HepG2 (cell line): ENCODE measurements at regions not wholly inside any gene's neighbourhood (a gene's known extent, or its start where the extent isn't known, plus 50 kb on each side); places are given as distances from the start of the nearest gene placed in this dataset.

Experiments
- ATAC-seq: fragments of 200-7000 bp; cut with Tn5 transposase; 3 replicates; pipeline ENCODE4 v1.9.1; 2020; ENCODE audit warnings: mild to moderate bottlenecking, moderate library complexity
- BruUV-seq: library from RNA; stranded (reverse); fragments of 400-500 nt; replicated peaks from 2 replicates; lab custom pipeline; 2021; lab: Mats Ljungman, UMichigan
- CTCF ChIA-PET: fragments of 300-600 bp; formaldehyde crosslinking; extraction: SDS; loops from one replicate; lab custom pipeline; 2021; ENCODE audit warnings: low total read pairs, inconsistent platforms, low intra/inter-chr PET ratio; lab: Yijun Ruan, JAX
- POLR2A ChIA-PET: fragments of 350-600 bp; sonication (Branson Sonifier 250); formaldehyde crosslinking; loops from one replicate; lab custom pipeline; 2020; ENCODE audit warnings: antibody characterized with exemption, inconsistent platforms; lab: Yijun Ruan, JAX
- DNase-seq: peaks from one replicate; pipeline ENCODE4 v3.0.0-alpha.2; 2015; ENCODE audit warnings: low spot score
- FAIRE-seq: peaks from 3 replicates; lab custom pipeline; 2011; peaks lifted over from hg19 to GRCh38; lab: Jason Lieb, UNC
- H2AFZ ChIP-seq: one replicate; pipeline ENCODE4 v1.6.1; 2011; ENCODE audit warnings: low read length, inconsistent platforms
- H3K27ac ChIP-seq: fragments of 300-600 bp; 3 replicates; pipeline ENCODE4 v1.8.0; 2011; ENCODE audit warnings: mixed run types, mild to moderate bottlenecking, mixed read lengths, low read length, inconsistent platforms; ENCODE audit not compliant: insufficient read depth; ENCODE audit errors: extremely low read length
- H3K27me3 ChIP-seq, 2 experiments: fragments of 200-600 bp in 1 of 2; 2 replicates in 1 of 2; 3 replicates in 1 of 2; pipeline versions ENCODE4 v1.6.0 to v1.8.0; 2011; ENCODE audit warnings: low read length in 2 of 2, mild to moderate bottlenecking in 2 of 2, moderate library complexity in 2 of 2, inconsistent platforms in 1 of 2; ENCODE audit not compliant: insufficient read depth in 2 of 2, control insufficient read depth in 1 of 2
- H3K36me3 ChIP-seq, 2 experiments: fragments of 200-600 bp in 1 of 2; replicated peaks in 1 of 2; 2 replicates in 1 of 2; 3 replicates in 1 of 2; pipeline versions ENCODE4 v1.5.1 to v1.8.0; 2011; ENCODE audit warnings: low read length in 2 of 2, inconsistent platforms in 1 of 2; ENCODE audit not compliant: insufficient read depth in 2 of 2, control insufficient read depth in 1 of 2
- H3K4me1 ChIP-seq: 2 replicates; pipeline ENCODE4 v1.5.1; 2012; ENCODE audit warnings: low read length, inconsistent platforms; ENCODE audit not compliant: insufficient read depth
- H3K4me2 ChIP-seq: 2 replicates; pipeline ENCODE4 v1.6.0; 2011; ENCODE audit warnings: low read depth, low read length, inconsistent platforms
- H3K4me3 ChIP-seq, 3 experiments: fragments of 200-600 bp in 1 of 3; sonication (generic), shearing (Covaris generic) in 1 of 3; replicated peaks in 1 of 3; 2 replicates each; pipeline ENCODE4 v1.5.1; 2011 to 2016; ENCODE audit warnings: low read length in 3 of 3, inconsistent platforms in 2 of 3, low read depth in 2 of 3, mild to moderate bottlenecking in 2 of 3, control low read depth in 1 of 3, mixed read lengths in 1 of 3; ENCODE audit not compliant: insufficient read depth in 1 of 3
- H3K79me2 ChIP-seq: one replicate; pipeline ENCODE4 v1.6.1; 2011; ENCODE audit warnings: low read length, inconsistent platforms; ENCODE audit not compliant: insufficient read depth
- H3K9ac ChIP-seq: 2 replicates; pipeline ENCODE4 v1.6.0; 2011; ENCODE audit warnings: mild to moderate bottlenecking, low read depth, low read length, inconsistent platforms; ENCODE audit not compliant: insufficient read depth
- H3K9me3 ChIP-seq: 2 replicates; pipeline ENCODE4 v1.5.1; 2012; ENCODE audit warnings: mild to moderate bottlenecking, low read length
- H4K20me1 ChIP-seq: 2 replicates; pipeline ENCODE4 v1.6.0; 2011; ENCODE audit warnings: inconsistent platforms, mild to moderate bottlenecking, low read length, moderate library complexity; ENCODE audit not compliant: insufficient read depth
- BATF2 ChIP-seq: sonication (generic); formaldehyde crosslinking; IDR thresholded peaks from 2 replicates; pipeline ENCODE4 v1.8.0; 2022; ENCODE audit warnings: mild to moderate bottlenecking, missing genetic modification reagents, moderate library complexity
- BRD4 ChIP-seq: sonication (generic); formaldehyde crosslinking; IDR thresholded peaks from 2 replicates; pipeline ENCODE4 v1.4.0; 2020; ENCODE audit warnings: missing genetic modification reagents
- GATAD1 ChIP-seq: IDR thresholded peaks from 2 replicates; pipeline ENCODE4 v1.6.1; 2016; ENCODE audit warnings: missing genetic modification reagents, missing compliant biosample characterization
- HDAC2 ChIP-seq: sonication (generic); formaldehyde crosslinking; IDR thresholded peaks from 2 replicates; pipeline ENCODE4 v1.4.0; 2020; ENCODE audit warnings: missing genetic modification reagents
- HNRNPUL1 ChIP-seq: fragments of 200-400 bp; formaldehyde crosslinking; IDR thresholded peaks from 2 replicates; pipeline ENCODE4 v1.6.1; 2017; ENCODE audit warnings: low read depth, mild to moderate bottlenecking, low read length, moderate library complexity
- LRRFIP1 ChIP-seq: sonication (generic); formaldehyde crosslinking; conservative IDR thresholded peaks from 2 replicates; pipeline ENCODE4 v1.4.0; 2020; ENCODE audit warnings: missing genetic modification reagents
- MNT ChIP-seq: fragments of 450-650 bp; IDR thresholded peaks from 2 replicates; pipeline ENCODE4 v1.6.1; 2016
- ZEB1 ChIP-seq: IDR thresholded peaks from 2 replicates; pipeline ENCODE4 v1.6.1; 2012; ENCODE audit warnings: mild to moderate bottlenecking, low read depth, inconsistent platforms; ENCODE audit not compliant: insufficient replicate concordance
- ZKSCAN5 ChIP-seq: sonication (generic); formaldehyde crosslinking; IDR thresholded peaks from 2 replicates; pipeline ENCODE4 v1.5.1; 2020; ENCODE audit warnings: mild to moderate bottlenecking, missing genetic modification reagents
- ZNF264 ChIP-seq: sonication (generic); formaldehyde crosslinking; IDR thresholded peaks from 2 replicates; pipeline ENCODE4 v1.4.0; 2020; ENCODE audit warnings: missing genetic modification reagents
- ZNF615 ChIP-seq: sonication (generic); formaldehyde crosslinking; IDR thresholded peaks from 2 replicates; pipeline ENCODE4 v1.5.0; 2020; ENCODE audit warnings: mild to moderate bottlenecking, missing genetic modification reagents, borderline replicate concordance
- ZNF747 ChIP-seq: sonication (generic); formaldehyde crosslinking; IDR thresholded peaks from 2 replicates; pipeline ENCODE4 v1.8.1; 2023; ENCODE audit warnings: missing genetic modification reagents, mild to moderate bottlenecking, borderline replicate concordance
- WGBS: methylation state at CpG from one replicate; pipeline ENCODE4 v1.1.6; 2017; ENCODE audit warnings: low lambda C conversion rate; 5-methylcytosine and 5-hydroxymethylcytosine counted together
- in situ Hi-C: cut with HindIII; loops from 2 replicates; pipeline ENCODE4 v1.10.0; 2017; ENCODE audit warnings: low pct_unique_long_range_greater_than_20kb; ENCODE audit not compliant: extremely low pct_ligation_motif_present
- intact Hi-C: fragments of 100-400 bp; cut with micrococcal nuclease; formaldehyde crosslinking; loops from one replicate; pipeline ENCODE4 v1.10.0; 2022; ENCODE audit not compliant: unreplicated experiment

GRCh38 chr10:106271237-106271636 is 893.3 kb downstream of the SORCS1 start:
- no peak for FAIRE-seq
- ChIA-PET POLR2A (no interaction called here), CTCF (no interaction called here)
- Histone ChIP-seq H3K4me2 (no peak overlapping the region), H3K79me2 (no peaks in the 10 kb centered on the region), H3K9ac (no peak overlapping the region), H3K4me1 (no peaks in the 10 kb centered on the region), H2AFZ (no peak overlapping the region), H4K20me1 (no peaks in the 10 kb centered on the region), H3K9me3 (peaks cover 77% of the 10 kb centered on the region), H3K27ac (no peak overlapping the region), H3K4me3 (no peak overlapping the region), H3K27me3 (no peaks in the 10 kb centered on the region), H3K36me3 (no peaks in the 10 kb centered on the region)
- intact Hi-C loops, result no loop called here
- in situ Hi-C loops, result no loop called here
- no TSS peak for BruUV-seq
- WGBS, result 8% methylated on average over 2 of the region's 3 CpGs
- no peak for ATAC-seq
- no peak for TF ChIP-seq ZNF747 (CRISPR knock-in tag)
- no peak for TF ChIP-seq ZEB1
- TF ChIP-seq HDAC2 (CRISPR knock-in tag), result no peak
- TF ChIP-seq ZNF615 (CRISPR knock-in tag), result no peak
- TF ChIP-seq HNRNPUL1, result no peak
- DNase-seq, result no peak

- Histone ChIP-seq H3K9ac (no peak overlapping the region), H3K27ac (no peak overlapping the region), H3K9me3 (peaks cover 74% of the 10 kb centered on the region), H2AFZ (no peak overlapping the region), H3K79me2 (no peaks in the 10 kb centered on the region), H4K20me1 (no peaks in the 10 kb centered on the region), H3K36me3 (no peaks in the 10 kb centered on the region), H3K27me3 (no peaks in the 10 kb centered on the region), H3K4me3 (no peak overlapping the region), H3K4me2 (no peak overlapping the region), H3K4me1 (no peaks in the 10 kb centered on the region)
- POLR2A ChIA-PET, result no interaction called here
- intact Hi-C loops, result no loop called here
- BruUV-seq, result no TSS peak
- ATAC-seq, result no peak
- no peak for DNase-seq
- no peak for TF ChIP-seq GATAD1 (CRISPR knock-in tag)
- TF ChIP-seq ZKSCAN5 (CRISPR knock-in tag), result no peak
- no peak for TF ChIP-seq MNT
- TF ChIP-seq LRRFIP1 (CRISPR knock-in tag), result no peak
- no peak for TF ChIP-seq BRD4 (CRISPR knock-in tag)
- no peak for TF ChIP-seq BATF2 (CRISPR knock-in tag)
- no peak for TF ChIP-seq ZNF264 (CRISPR knock-in tag)
- FAIRE-seq, result no peak
- CTCF ChIA-PET, result no interaction called here
- in situ Hi-C loops, result no loop called here
- 5% methylated on average over 2 of the region's 2 CpGs for WGBS
Measured at GRCh38 chr10:106268000-106268399, 896.5 kb downstream of the SORCS1 start.
